Stimulated activated CD8-positive, alpha-beta memory T cell treated with anti-CD3 and anti-CD28 coated beads, Interleukin-4, amount 100 ng/mL, for 4 hours (primary cell): ENCODE measurements at regions not wholly inside any gene's neighbourhood (a gene's known extent, or its start where the extent isn't known, plus 50 kb on each side); places are given as distances from the start of the nearest gene placed in this dataset.
"Not testable (repeated sequence)": the region's sequence is repeated elsewhere in the genome, so short reads cannot be mapped to it uniquely, and the experiment has no call there.

Source experiments
- DNase-seq, 2 donors: peaks; one replicate each; pipeline ENCODE4 v3.0.0-alpha.2; 2020; ENCODE audit warnings: low read depth in 2 of 2, low spot score in 1 of 2

- DNase-seq, result not testable (repeated sequence)
Measured at GRCh38 chr13:18322821-18323220, 858.8 kb downstream of the TUBA3C start.

- not testable (repeated sequence) for DNase-seq
Measured at GRCh38 chr13:18319653-18320052, 862.0 kb downstream of the TUBA3C start.

- not testable (repeated sequence) for DNase-seq
Measured at GRCh38 chr13:18303240-18303813, 878.3 kb downstream of the TUBA3C start.

- DNase-seq, result not testable (repeated sequence)
Measured at GRCh38 chr13:18300968-18301367, 880.7 kb downstream of the TUBA3C start.

- not testable (repeated sequence) for DNase-seq
Measured at GRCh38 chr13:18297359-18297758, 884.3 kb downstream of the TUBA3C start.

GRCh38 chr13:18296617-18297016 is 885.0 kb downstream of the TUBA3C start:
- not testable (repeated sequence) for DNase-seq

- not testable (repeated sequence) for DNase-seq
Measured at GRCh38 chr13:18294311-18294710, 887.3 kb downstream of the TUBA3C start.

GRCh38 chr13:18286848-18287247 is 894.8 kb downstream of the TUBA3C start:
- not testable (repeated sequence) for DNase-seq

- not testable (repeated sequence) for DNase-seq
Measured at GRCh38 chr13:18285663-18286062, 896.0 kb downstream of the TUBA3C start.

GRCh38 chr13:18284040-18284439 is 897.6 kb downstream of the TUBA3C start:
- DNase-seq, result not testable (repeated sequence)

GRCh38 chr13:18281829-18282597 is 899.6 kb downstream of the TUBA3C start:
- DNase-seq, result not testable (repeated sequence)

GRCh38 chr13:18280904-18281828 is 900.5 kb downstream of the TUBA3C start:
- DNase-seq, result not testable (repeated sequence)

GRCh38 chr13:18279971-18280370 is 901.7 kb downstream of the TUBA3C start:
- not testable (repeated sequence) for DNase-seq

GRCh38 chr13:18277372-18277771 is 904.3 kb downstream of the TUBA3C start:
- DNase-seq, result not testable (repeated sequence)

GRCh38 chr13:18276280-18276679 is 905.3 kb downstream of the TUBA3C start:
- not testable (repeated sequence) for DNase-seq

- not testable (repeated sequence) for DNase-seq
Measured at GRCh38 chr13:18273785-18274514, 907.7 kb downstream of the TUBA3C start.

GRCh38 chr13:18258801-18259419 is 922.7 kb downstream of the TUBA3C start:
- not testable (repeated sequence) for DNase-seq

GRCh38 chr13:18257686-18258085 is 923.9 kb downstream of the TUBA3C start:
- DNase-seq, result not testable (repeated sequence)

- not testable (repeated sequence) for DNase-seq
Measured at GRCh38 chr13:18252848-18253247, 928.8 kb downstream of the TUBA3C start.
